GM10266 (cell line): ENCODE measurements at regions not wholly inside any gene's neighbourhood (a gene's known extent, or its start where the extent isn't known, plus 50 kb on each side); places are given as distances from the start of the nearest gene placed in this dataset.

Source experiments
- DNase-seq: peaks from one replicate; pipeline ENCODE4 v3.0.0; 2012; ENCODE audit errors: extremely low spot score
- TF ChIP-seq, protein P1 (sequence below): IDR thresholded peaks from 2 replicates; pipeline ENCODE4 v1.5.1; 2012; ENCODE audit warnings: mild to moderate bottlenecking, low read depth; ENCODE audit not compliant: control insufficient read depth, insufficient read depth; ENCODE audit errors: missing control alignments

GRCh38 chr2:180675170-180675569 is 305.2 kb upstream of the UBE2E3 start:
- TF ChIP-seq, protein P1, sequence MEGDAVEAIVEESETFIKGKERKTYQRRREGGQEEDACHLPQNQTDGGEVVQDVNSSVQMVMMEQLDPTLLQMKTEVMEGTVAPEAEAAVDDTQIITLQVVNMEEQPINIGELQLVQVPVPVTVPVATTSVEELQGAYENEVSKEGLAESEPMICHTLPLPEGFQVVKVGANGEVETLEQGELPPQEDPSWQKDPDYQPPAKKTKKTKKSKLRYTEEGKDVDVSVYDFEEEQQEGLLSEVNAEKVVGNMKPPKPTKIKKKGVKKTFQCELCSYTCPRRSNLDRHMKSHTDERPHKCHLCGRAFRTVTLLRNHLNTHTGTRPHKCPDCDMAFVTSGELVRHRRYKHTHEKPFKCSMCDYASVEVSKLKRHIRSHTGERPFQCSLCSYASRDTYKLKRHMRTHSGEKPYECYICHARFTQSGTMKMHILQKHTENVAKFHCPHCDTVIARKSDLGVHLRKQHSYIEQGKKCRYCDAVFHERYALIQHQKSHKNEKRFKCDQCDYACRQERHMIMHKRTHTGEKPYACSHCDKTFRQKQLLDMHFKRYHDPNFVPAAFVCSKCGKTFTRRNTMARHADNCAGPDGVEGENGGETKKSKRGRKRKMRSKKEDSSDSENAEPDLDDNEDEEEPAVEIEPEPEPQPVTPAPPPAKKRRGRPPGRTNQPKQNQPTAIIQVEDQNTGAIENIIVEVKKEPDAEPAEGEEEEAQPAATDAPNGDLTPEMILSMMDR, result no peak
- no peak for DNase-seq

DNA sequence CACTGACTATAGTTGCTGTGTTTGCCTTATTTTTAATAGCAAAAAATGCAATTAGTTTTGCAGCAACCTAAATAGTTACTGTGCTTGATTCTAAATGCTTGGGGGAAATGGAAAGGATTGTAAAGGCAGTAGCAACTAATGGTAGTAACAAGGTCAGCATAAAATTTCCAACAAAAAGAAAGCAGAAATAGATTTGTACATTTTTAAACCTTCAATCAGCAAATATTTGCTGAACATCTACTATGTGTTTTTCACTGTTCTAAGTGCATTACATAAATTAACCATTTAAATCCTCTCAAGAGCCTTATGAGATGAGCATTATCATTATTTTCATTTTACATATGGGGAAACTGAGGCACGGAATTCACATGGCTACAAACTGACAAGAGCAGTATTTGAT is 308.0 kb upstream of the UBE2E3 start:
- no peak for DNase-seq
- TF ChIP-seq, protein P1, result no peak

- TF ChIP-seq, protein P1, result no peak
- DNase-seq, result no peak
Observed at GRCh38 chr2:180670302-180671003, 310.0 kb upstream of the UBE2E3 start.

DNA sequence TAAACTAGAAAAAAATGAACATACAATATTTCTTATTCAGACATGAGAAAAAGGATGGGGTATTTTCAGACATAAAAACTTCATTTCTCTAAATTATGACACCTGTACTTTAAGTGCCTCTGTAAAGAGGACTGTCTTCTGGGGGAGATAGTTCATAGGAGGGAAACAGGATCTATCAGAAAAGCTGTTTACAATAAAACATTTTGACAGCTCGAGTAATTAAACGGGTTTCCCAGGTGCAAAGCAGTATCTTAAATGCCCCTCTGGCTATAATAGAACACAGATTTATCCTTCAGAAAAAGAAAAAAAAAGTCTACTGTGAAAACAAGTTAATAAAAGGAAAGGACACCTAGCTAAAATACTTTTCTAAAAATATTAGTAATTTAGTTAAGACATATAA is 311.4 kb upstream of the UBE2E3 start:
- DNase-seq, result no peak
- TF ChIP-seq, protein P1, result no peak

DNA sequence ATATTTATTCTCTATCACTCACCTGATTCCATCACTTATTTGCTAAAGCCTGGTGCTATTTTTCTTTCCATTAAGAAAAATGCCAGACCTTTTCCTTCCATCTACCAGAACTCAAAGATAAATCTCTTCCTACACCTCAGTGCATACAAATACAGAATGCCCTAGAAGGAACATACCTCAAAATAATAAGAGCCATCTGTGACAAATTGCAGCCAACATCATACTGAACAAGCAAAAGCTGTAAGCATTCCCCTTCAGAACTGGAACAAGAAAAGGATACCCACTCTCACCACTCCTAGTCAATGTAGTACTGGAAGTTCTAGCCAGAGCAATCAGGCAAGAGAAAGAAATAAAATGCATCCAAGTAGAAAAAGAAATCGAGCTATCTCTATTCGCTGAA is 315.9 kb upstream of the UBE2E3 start:
- TF ChIP-seq, protein P1, result no peak
- DNase-seq, result no peak

DNA sequence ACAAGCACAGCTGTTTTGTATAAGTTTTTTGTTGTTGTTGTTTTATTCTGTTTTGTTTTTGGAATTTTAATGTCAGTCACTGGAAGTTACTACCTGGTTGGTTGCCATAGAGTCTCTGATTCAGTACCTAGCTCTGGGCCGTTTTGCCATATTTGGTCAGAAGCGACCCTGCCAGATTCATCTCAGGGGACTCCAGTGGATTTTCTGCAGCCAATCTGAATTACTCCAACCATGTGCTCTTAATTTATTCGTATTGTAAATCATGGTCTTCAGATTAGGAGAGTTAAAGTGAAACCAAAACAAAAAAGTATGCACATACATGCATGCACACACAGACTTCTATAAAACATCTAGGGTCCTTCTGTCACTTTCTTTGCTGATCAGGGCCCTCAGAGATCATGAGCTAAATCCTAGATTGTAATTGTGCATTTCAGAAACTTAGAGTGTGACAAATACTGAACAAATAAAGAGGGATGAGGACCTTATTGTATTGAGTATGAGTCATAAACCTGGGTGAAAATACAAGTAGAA is 317.4 kb upstream of the UBE2E3 start:
- TF ChIP-seq, protein P1, result no peak
- no peak for DNase-seq

- no peak for DNase-seq
- TF ChIP-seq, protein P1, result no peak
Observed at GRCh38 chr2:180662521-180662920, 317.9 kb upstream of the UBE2E3 start.
